ENCODE measurements at regions not wholly inside any gene's neighbourhood (a gene's known extent, or its start where the extent isn't known, plus 50 kb on each side); places are given as distances from the start of the nearest gene placed in this dataset.

GRCh38 chr12:4134448-4135263 is 138.9 kb upstream of the CCND2 start:
- intact Hi-C loops (cut with micrococcal nuclease): no loop called here
- no peaks in the 10 kb centered on the region for H3K9me3 Mint-ChIP-seq (ENCODE audit: unreplicated experiment)
- no peak overlapping the region for H3K27ac Mint-ChIP-seq (ENCODE audit: low read depth, unreplicated experiment)
- CTCF ChIA-PET: interaction anchor here (0.7 kb wide), 1 partner anchor 245 kb away, joined by 3 read pairs; no protein-coding TSS in a partner anchor
- no peaks in the 10 kb centered on the region for H3K36me3 Mint-ChIP-seq (ENCODE audit: insufficient read depth, unreplicated experiment)
- H3K27me3 Mint-ChIP-seq (ENCODE audit: insufficient read depth, unreplicated experiment): peaks cover 11% of the 10 kb centered on the region
- BruUV-seq (replicated peaks): no TSS peak
- peaks cover 5% of the 10 kb centered on the region for H3K4me1 Mint-ChIP-seq (ENCODE audit: insufficient read depth, unreplicated experiment)
- DNase-seq (ENCODE audit: unreplicated experiment): no peak
- TF ChIP-seq CTCF (IDR thresholded peaks at IDR 0.05; ENCODE audit: unreplicated experiment): no peak
- POLR2A ChIA-PET: interaction anchor here (1.1 to 1.4 kb wide), 2 partner anchors 9 to 33 kb away, joined by 3 read pairs; no protein-coding TSS in a partner anchor
- H3K4me3 Mint-ChIP-seq (ENCODE audit: unreplicated experiment): no peak overlapping the region

GRCh38 chr12:4133636-4134447 is 139.7 kb upstream of the CCND2 start:
- CTCF ChIA-PET: interaction anchor here (0.6 to 0.7 kb wide), 2 partner anchors 245 to 383 kb away, joined by 3 read pairs; no protein-coding TSS in a partner anchor

GRCh38 chr12:4133029-4133428 is 140.5 kb upstream of the CCND2 start:
- Mint-ChIP-seq H3K4me1 (ENCODE audit: insufficient read depth, unreplicated experiment) (peaks cover 5% of the 10 kb centered on the region), H3K9me3 (ENCODE audit: unreplicated experiment) (no peaks in the 10 kb centered on the region), H3K27me3 (ENCODE audit: insufficient read depth, unreplicated experiment) (peaks cover 11% of the 10 kb centered on the region), H3K4me3 (ENCODE audit: unreplicated experiment) (no peak overlapping the region), H3K36me3 (ENCODE audit: insufficient read depth, unreplicated experiment) (no peaks in the 10 kb centered on the region), H3K27ac (ENCODE audit: low read depth, unreplicated experiment) (no peak overlapping the region)
- ChIA-PET CTCF (no interaction called here), POLR2A (interaction anchor here (1.1 to 1.4 kb wide), 2 partner anchors 10 to 31 kb away, joined by 3 read pairs; no protein-coding TSS in a partner anchor)
- BruUV-seq (replicated peaks): no TSS peak
- no peak for DNase-seq (ENCODE audit: unreplicated experiment)
- TF ChIP-seq CTCF (IDR thresholded peaks at IDR 0.05; ENCODE audit: unreplicated experiment): no peak
- intact Hi-C loops (cut with micrococcal nuclease): no loop called here

More at GRCh38 chr12:4133636-4134447, 139.7 kb upstream of the CCND2 start:
- H3K27me3 Mint-ChIP-seq (ENCODE audit: insufficient read depth, unreplicated experiment): peaks cover 11% of the 10 kb centered on the region
- POLR2A ChIA-PET: interaction anchor here (0.5 to 1.4 kb wide), 3 partner anchors 9 to 136 kb away, joined by 3 read pairs; no protein-coding TSS in a partner anchor
- no peaks in the 10 kb centered on the region for H3K9me3 Mint-ChIP-seq (ENCODE audit: unreplicated experiment)
- no peaks in the 10 kb centered on the region for H3K36me3 Mint-ChIP-seq (ENCODE audit: insufficient read depth, unreplicated experiment)
- H3K27ac Mint-ChIP-seq (ENCODE audit: low read depth, unreplicated experiment): no peak overlapping the region
- DNase-seq (ENCODE audit: unreplicated experiment): no peak
- no peak for TF ChIP-seq CTCF (IDR thresholded peaks at IDR 0.05; ENCODE audit: unreplicated experiment)
- no peak overlapping the region for H3K4me3 Mint-ChIP-seq (ENCODE audit: unreplicated experiment)
- intact Hi-C loops (cut with micrococcal nuclease): no loop called here
- no TSS peak for BruUV-seq (replicated peaks)
- H3K4me1 Mint-ChIP-seq (ENCODE audit: insufficient read depth, unreplicated experiment): peaks cover 5% of the 10 kb centered on the region

- Mint-ChIP-seq H3K27ac (ENCODE audit: low read depth, unreplicated experiment) (no peak overlapping the region), H3K4me3 (ENCODE audit: unreplicated experiment) (no peak overlapping the region), H3K4me1 (ENCODE audit: insufficient read depth, unreplicated experiment) (peaks cover 12% of the 10 kb centered on the region), H3K9me3 (ENCODE audit: unreplicated experiment) (no peaks in the 10 kb centered on the region), H3K27me3 (ENCODE audit: insufficient read depth, unreplicated experiment) (peaks cover 46% of the 10 kb centered on the region), H3K36me3 (ENCODE audit: insufficient read depth, unreplicated experiment) (no peaks in the 10 kb centered on the region)
- no TSS peak for BruUV-seq (replicated peaks)
- no peak for DNase-seq (ENCODE audit: unreplicated experiment)
- intact Hi-C loops (cut with micrococcal nuclease): no loop called here
- TF ChIP-seq CTCF (IDR thresholded peaks at IDR 0.05; ENCODE audit: unreplicated experiment): no peak
- ChIA-PET POLR2A (no interaction called here), CTCF (no interaction called here)
Observed at GRCh38 chr12:4121506-4122020, 152.0 kb upstream of the CCND2 start.

Data from MCF 10A (cell line).